Fibroblast of mammary gland (primary cell): ENCODE measurements at regions not wholly inside any gene's neighbourhood (a gene's known extent, or its start where the extent isn't known, plus 50 kb on each side); places are given as distances from the start of the nearest gene placed in this dataset.

Experiments used
- DNase-seq: peaks from one replicate; pipeline ENCODE4 v3.0.0-alpha.2; 2010; ENCODE audit warnings: low read depth
- H3K4me3 ChIP-seq: 2 replicates; pipeline ENCODE4 v1.5.1; 2011; ENCODE audit warnings: low read depth, mild to moderate bottlenecking, low read length, moderate library complexity; ENCODE audit not compliant: control insufficient read depth
- CTCF ChIP-seq: conservative IDR thresholded peaks from 2 replicates; pipeline ENCODE4 v1.5.1; 2011; ENCODE audit warnings: low read depth, low read length, inconsistent platforms; ENCODE audit not compliant: control insufficient read depth, insufficient read depth

- TF ChIP-seq CTCF: no peak
- no peak overlapping the region for H3K4me3 ChIP-seq
- DNase-seq: no peak
Observed at GRCh38 chr12:83665634-83666218, 979.0 kb downstream of the TMTC2 start.

- H3K4me3 ChIP-seq: no peak overlapping the region
- TF ChIP-seq CTCF: no peak
- DNase-seq: no peak
Observed at GRCh38 chr12:83664650-83665049, 977.9 kb downstream of the TMTC2 start.

DNA sequence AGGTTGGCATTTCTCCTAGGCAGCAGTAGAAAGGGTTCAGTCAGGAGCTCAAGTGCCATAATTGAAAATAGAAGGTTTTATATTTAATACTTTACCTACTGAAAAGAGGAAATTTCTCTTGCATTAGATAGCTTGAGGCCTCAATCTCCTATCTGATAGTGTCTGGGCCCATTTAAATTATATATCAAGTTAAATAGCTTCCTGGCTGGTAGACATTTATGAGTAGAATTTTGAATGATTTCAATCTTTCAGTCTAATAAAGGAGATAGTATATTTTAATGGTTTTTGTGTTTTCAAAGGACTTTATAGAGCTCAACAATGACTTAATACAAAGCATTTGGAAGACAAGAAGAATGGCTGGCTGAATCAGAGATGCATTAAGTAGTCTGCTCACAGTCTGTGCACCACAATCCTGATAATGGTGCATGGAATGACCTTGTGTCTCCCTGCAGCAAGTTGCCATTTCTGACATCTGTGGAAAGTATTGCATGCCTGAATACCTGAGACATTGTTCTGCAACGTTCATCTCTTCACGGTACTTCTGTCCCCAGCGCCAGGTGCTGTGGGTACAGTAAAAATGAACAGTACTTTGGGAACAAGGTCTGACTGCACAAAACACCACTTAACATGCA, 974.1 kb downstream of the TMTC2 start:
- TF ChIP-seq CTCF: no peak
- no peak overlapping the region for H3K4me3 ChIP-seq
- no peak for DNase-seq

DNA sequence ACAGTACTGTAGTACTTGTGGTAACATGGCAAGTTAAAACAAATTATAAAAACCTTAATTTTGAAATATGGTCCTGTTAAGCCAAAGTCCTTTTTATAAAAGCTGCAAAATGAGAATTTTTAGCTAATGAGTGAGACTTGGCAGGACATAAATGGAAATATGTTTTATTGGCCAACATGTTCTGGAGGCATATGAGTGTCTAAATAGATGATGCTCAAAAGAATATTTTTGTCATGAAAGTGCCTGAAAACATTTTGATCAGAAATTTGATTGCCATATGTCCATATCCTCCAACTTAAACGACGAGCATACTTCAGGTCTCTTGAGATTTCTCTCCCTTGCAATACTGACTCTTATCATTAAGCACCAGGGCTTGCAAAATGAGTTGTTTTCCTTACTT, 972.6 kb downstream of the TMTC2 start:
- H3K4me3 ChIP-seq: no peak overlapping the region
- TF ChIP-seq CTCF: no peak
- DNase-seq: no peak

GRCh38 chr12:83656004-83656403, 969.3 kb downstream of the TMTC2 start:
- DNase-seq: no peak
- no peak overlapping the region for H3K4me3 ChIP-seq
- TF ChIP-seq CTCF: no peak

- no peak for DNase-seq
- no peak for TF ChIP-seq CTCF
- H3K4me3 ChIP-seq: no peak overlapping the region
Observed at GRCh38 chr12:83642205-83642604, 955.5 kb downstream of the TMTC2 start.
